HEK293T (cell line): ENCODE measurements at regions not wholly inside any gene's neighbourhood (a gene's known extent, or its start where the extent isn't known, plus 50 kb on each side); places are given as distances from the start of the nearest gene placed in this dataset.

Source experiments
- CTCF ChIA-PET: fragments of 350-600 bp; formaldehyde crosslinking; extraction: SDS; loops from one replicate; lab custom pipeline; 2021; ENCODE audit warnings: antibody characterized with exemption, inconsistent platforms; lab: Yijun Ruan, JAX
- POLR2A ChIA-PET: fragments of 350-600 bp; formaldehyde crosslinking; extraction: SDS; loops from one replicate; lab custom pipeline; 2020; ENCODE audit warnings: antibody characterized with exemption, inconsistent platforms; lab: Yijun Ruan, JAX
- DNase-seq: peaks from one replicate; pipeline ENCODE4 v3.0.0; 2012; ENCODE audit warnings: mixed read lengths; ENCODE audit errors: extremely low spot score
- ARNT ChIP-seq: fragments of 450-650 bp; IDR thresholded peaks from 2 replicates; pipeline ENCODE4 v1.6.1; 2017; ENCODE audit warnings: mild to moderate bottlenecking
- BHLHE40 ChIP-seq: fragments of 450-650 bp; IDR thresholded peaks from 2 replicates; pipeline ENCODE4 v1.6.1; 2016; ENCODE audit warnings: mild to moderate bottlenecking, moderate library complexity, borderline replicate concordance
- CTBP1 ChIP-seq: fragments of 450-650 bp; IDR thresholded peaks from 2 replicates; pipeline ENCODE4 v1.6.1; 2016; ENCODE audit warnings: borderline replicate concordance
- ELF4 ChIP-seq: fragments of 450-650 bp; IDR thresholded peaks from 2 replicates; pipeline ENCODE4 v1.6.1; 2017; ENCODE audit warnings: antibody characterized with exemption
- FOXA1 ChIP-seq: fragments of 450-650 bp; IDR thresholded peaks from 2 replicates; pipeline ENCODE4 v1.6.1; 2016; ENCODE audit warnings: mild to moderate bottlenecking
- FOXK2 ChIP-seq: fragments of 450-650 bp; IDR thresholded peaks from 2 replicates; pipeline ENCODE4 v1.6.1; 2016; ENCODE audit warnings: mild to moderate bottlenecking
- FOXM1 ChIP-seq: fragments of 450-650 bp; IDR thresholded peaks from 2 replicates; pipeline ENCODE4 v1.6.1; 2017; ENCODE audit warnings: mild to moderate bottlenecking, borderline replicate concordance
- HDGF ChIP-seq: fragments of 450-650 bp; IDR thresholded peaks from 2 replicates; pipeline ENCODE4 v1.6.1; 2017; ENCODE audit warnings: antibody characterized with exemption, borderline replicate concordance
- L3MBTL2 ChIP-seq: fragments of 450-650 bp; conservative IDR thresholded peaks from 2 replicates; pipeline ENCODE4 v1.6.1; 2016; ENCODE audit warnings: mild to moderate bottlenecking
- LEF1 ChIP-seq: fragments of 450-650 bp; IDR thresholded peaks from 2 replicates; pipeline ENCODE4 v1.6.1; 2017; ENCODE audit warnings: mild to moderate bottlenecking, borderline replicate concordance
- NFRKB ChIP-seq: fragments of 450-650 bp; IDR thresholded peaks from 2 replicates; pipeline ENCODE4 v1.6.1; 2016; ENCODE audit warnings: mild to moderate bottlenecking, moderate library complexity
- SP1 ChIP-seq: fragments of 450-650 bp; IDR thresholded peaks from 2 replicates; pipeline ENCODE4 v1.6.1; 2017
- SUZ12 ChIP-seq: fragments of 450-650 bp; IDR thresholded peaks from 2 replicates; pipeline ENCODE4 v1.6.1; 2016; ENCODE audit warnings: mild to moderate bottlenecking
- TARDBP ChIP-seq: fragments of 450-650 bp; IDR thresholded peaks from 2 replicates; pipeline ENCODE4 v1.6.1; 2016
- ZNF384 ChIP-seq: fragments of 450-650 bp; IDR thresholded peaks from 2 replicates; pipeline ENCODE4 v1.6.1; 2016
- TF ChIP-seq, protein P1 (sequence below): fragments of 450-650 bp; IDR thresholded peaks from 2 replicates; pipeline ENCODE4 v1.6.1; 2016

DNA sequence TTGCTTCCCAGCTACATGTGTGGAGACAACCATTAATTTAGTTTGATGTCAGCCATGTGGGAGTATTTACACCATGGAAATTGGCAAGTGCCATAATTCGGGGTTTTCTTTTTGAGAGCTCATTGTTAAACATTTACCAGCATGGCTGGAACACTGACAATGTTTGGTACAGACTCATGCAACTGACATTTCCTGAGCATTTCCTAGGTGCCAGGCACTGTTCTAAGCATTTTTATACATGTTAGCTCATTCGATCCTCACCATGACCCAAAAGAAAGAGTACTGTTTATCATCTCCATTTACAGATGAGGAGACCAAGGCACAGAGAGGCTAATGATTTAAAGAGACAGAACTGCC lies 86.9 kb downstream of the FOXL1 start:
- DNase-seq: no peak
- no peak for TF ChIP-seq ELF4
- no peak for TF ChIP-seq CTBP1
- no peak for TF ChIP-seq FOXM1
- TF ChIP-seq SUZ12: no peak
- no peak for TF ChIP-seq HDGF
- TF ChIP-seq L3MBTL2: no peak
- TF ChIP-seq NFRKB: no peak
- TF ChIP-seq BHLHE40: no peak
- TF ChIP-seq, protein P1, sequence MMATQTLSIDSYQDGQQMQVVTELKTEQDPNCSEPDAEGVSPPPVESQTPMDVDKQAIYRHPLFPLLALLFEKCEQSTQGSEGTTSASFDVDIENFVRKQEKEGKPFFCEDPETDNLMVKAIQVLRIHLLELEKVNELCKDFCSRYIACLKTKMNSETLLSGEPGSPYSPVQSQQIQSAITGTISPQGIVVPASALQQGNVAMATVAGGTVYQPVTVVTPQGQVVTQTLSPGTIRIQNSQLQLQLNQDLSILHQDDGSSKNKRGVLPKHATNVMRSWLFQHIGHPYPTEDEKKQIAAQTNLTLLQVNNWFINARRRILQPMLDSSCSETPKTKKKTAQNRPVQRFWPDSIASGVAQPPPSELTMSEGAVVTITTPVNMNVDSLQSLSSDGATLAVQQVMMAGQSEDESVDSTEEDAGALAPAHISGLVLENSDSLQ: no peak
- no peak for TF ChIP-seq SP1
- ChIA-PET POLR2A (no interaction called here), CTCF (no interaction called here)

DNA sequence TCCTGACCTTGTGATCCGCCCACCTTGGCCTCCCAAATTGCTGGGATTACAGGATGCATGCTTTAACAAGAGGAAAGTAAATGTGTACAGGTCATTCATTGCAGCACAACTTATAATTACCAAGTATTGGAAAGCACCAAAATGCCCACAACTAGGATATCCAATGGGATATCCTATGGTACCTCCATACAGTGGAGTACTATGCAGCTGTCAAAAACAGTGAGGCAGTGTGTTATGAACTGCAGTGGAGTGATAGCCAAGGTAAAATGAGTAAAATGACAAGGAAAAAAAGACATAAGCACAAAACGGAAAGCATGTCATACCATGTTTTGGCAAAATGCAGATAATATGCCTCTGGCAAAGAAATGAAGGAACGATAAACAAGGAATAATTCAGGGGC lies 87.6 kb downstream of the FOXL1 start:
- no peak for DNase-seq
- TF ChIP-seq NFRKB (no peak), TARDBP (no peak), LEF1 (no peak), FOXM1 (no peak), ELF4 (no peak), L3MBTL2 (no peak), BHLHE40 (no peak), SP1 (no peak), ARNT (no peak)
- TF ChIP-seq, protein P1: no peak
- POLR2A ChIA-PET: no interaction called here
- CTCF ChIA-PET: no interaction called here

GRCh38 chr16:86667035-86667434 lies 88.7 kb downstream of the FOXL1 start:
- no peak for DNase-seq
- TF ChIP-seq NFRKB (no peak), HDGF (no peak)
- POLR2A ChIA-PET: no interaction called here
- CTCF ChIA-PET: no interaction called here

DNA sequence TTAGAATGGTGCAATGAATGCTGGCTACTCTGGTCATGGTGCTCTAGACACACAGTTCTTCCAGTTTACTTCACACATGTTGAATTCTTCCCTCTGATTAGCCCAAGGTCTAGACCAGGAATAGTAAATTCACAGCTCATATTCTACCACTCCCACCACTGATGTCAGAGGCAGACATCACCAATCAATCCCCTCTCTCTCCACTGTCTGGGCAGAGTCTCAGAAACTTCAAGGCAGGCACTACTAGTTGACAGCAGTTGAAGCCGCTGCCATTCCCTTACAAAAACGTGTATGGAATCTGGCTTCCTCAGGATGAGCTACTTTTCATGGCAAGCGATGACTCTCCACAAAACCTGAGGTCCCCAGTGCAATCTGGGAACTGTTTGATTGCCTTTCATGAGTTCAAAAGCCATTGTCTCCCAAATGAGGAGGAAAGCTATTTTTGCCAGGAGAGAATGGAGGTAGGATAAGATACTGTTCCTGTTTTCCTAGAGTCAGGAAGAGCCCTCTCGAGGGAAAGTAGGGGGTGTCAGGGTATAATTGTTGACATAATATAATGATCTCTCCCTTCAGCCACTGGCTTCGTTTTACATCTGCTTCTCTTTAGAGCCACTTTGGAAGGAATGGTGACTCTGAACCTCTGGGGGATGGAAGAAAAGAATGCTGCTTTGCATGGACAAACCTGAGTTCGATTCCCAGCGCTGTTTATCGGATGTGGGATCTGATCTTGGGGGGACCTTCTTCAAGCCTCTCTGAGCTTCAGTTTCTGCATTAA lies 90.0 kb downstream of the FOXL1 start:
- CTCF ChIA-PET: no interaction called here

DNA sequence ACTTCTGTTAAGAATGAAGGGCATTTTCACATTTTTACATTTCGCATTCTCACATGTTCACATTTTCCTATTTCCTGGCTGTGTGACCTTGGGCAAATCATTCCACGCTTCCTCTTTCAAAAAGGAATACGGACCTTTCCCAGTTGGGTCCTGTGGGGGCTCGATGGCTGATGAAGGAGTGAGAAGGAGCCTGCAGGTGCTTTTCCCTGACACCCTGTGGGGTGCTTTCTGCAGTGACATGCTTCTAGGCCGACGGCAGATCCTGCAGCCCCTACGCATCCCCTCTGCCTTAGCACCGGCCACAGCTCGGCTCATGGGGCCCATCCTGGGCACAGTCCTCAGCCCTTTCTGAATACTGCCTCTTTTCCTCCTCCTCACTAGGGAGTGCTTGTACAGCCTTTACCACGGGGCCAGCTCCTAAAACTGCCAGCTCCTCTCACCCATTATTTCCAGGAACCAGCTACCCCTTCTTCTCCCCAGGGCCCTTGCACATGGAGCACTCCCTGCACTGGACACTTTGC lies 91.0 kb downstream of the FOXL1 start:
- POLR2A ChIA-PET: no interaction called here
- DNase-seq: no peak
- CTCF ChIA-PET: no interaction called here
- TF ChIP-seq FOXM1 (no peak), TARDBP (no peak), SP1 (no peak), CTBP1 (no peak), SUZ12 (no peak), L3MBTL2 (no peak), FOXA1 (no peak), LEF1 (no peak), ZNF384 (no peak), NFRKB (no peak), ELF4 (no peak), FOXK2 (no peak), HDGF (no peak), BHLHE40 (no peak), ARNT (no peak)
- TF ChIP-seq, protein P1: no peak

More for the DNA sequence above, 90.0 kb downstream of the FOXL1 start:
- POLR2A ChIA-PET: no interaction called here
- no peak for TF ChIP-seq ELF4
- no peak for TF ChIP-seq SUZ12
- no peak for TF ChIP-seq CTBP1
- TF ChIP-seq NFRKB: no peak
- TF ChIP-seq SP1: no peak
- TF ChIP-seq HDGF: no peak
- TF ChIP-seq, protein P1: no peak
- TF ChIP-seq FOXM1: no peak
- TF ChIP-seq ZNF384: no peak
- no peak for TF ChIP-seq FOXA1
- no peak for TF ChIP-seq FOXK2
- no peak for TF ChIP-seq LEF1
- TF ChIP-seq ARNT: no peak
- TF ChIP-seq L3MBTL2: no peak
- TF ChIP-seq TARDBP: no peak
- no peak for TF ChIP-seq BHLHE40
- peak; percentile 21 for DNase-seq
